OCI-LY7 (cell line): ENCODE measurements at regions not wholly inside any gene's neighbourhood (a gene's known extent, or its start where the extent isn't known, plus 50 kb on each side); places are given as distances from the start of the nearest gene placed in this dataset.

Experiments
- EZH2phosphoT487 ChIP-seq: fragments of 200-600 bp; sonication (generic); IDR thresholded peaks from 2 replicates; pipeline ENCODE4 v1.6.1; 2018; ENCODE audit warnings: low read depth, borderline replicate concordance, mild to moderate bottlenecking, mixed run types, antibody characterized with exemption, low read length, moderate library complexity, mixed read lengths
- TF ChIP-seq, protein P1 (sequence below): fragments of 200-600 bp; sonication (generic); conservative IDR thresholded peaks from 2 replicates; pipeline ENCODE4 v1.5.1; 2014; ENCODE audit warnings: mild to moderate bottlenecking, antibody characterized with exemption, low read length, moderate library complexity, mixed read lengths

DNA sequence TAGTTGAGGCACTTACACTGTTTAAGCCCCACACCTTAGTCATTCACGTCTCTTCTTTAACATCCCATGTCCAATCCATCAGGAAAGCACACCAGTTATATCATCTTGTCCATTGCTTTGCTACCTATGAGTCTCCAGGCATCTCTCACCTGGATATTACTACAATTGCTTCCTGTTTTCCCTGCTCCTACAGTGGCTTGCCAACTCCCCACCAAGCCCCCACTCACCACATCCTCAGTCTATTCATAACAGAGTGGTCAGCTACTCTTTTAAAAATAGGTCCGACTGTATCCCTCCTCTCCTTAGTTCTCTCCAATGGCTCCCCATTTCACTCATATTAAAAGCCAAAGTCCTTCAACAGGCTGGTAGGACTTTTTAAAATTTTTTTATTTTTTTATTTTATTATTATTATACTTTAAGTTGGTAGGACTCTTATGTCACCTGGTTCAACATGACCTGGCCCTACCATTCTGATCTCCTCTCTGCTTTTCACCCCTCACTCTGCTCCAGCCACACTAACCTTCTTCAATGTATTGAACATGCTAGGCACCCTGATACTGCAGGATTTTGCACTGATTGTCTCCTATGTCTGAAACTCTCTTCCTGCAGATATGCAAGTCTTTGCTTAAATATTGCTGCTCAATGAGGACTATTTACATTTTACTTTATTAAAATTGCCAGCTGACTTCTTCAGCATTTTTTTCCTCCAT lies 253.2 kb downstream of the CYRIA start:
- TF ChIP-seq, protein P1, sequence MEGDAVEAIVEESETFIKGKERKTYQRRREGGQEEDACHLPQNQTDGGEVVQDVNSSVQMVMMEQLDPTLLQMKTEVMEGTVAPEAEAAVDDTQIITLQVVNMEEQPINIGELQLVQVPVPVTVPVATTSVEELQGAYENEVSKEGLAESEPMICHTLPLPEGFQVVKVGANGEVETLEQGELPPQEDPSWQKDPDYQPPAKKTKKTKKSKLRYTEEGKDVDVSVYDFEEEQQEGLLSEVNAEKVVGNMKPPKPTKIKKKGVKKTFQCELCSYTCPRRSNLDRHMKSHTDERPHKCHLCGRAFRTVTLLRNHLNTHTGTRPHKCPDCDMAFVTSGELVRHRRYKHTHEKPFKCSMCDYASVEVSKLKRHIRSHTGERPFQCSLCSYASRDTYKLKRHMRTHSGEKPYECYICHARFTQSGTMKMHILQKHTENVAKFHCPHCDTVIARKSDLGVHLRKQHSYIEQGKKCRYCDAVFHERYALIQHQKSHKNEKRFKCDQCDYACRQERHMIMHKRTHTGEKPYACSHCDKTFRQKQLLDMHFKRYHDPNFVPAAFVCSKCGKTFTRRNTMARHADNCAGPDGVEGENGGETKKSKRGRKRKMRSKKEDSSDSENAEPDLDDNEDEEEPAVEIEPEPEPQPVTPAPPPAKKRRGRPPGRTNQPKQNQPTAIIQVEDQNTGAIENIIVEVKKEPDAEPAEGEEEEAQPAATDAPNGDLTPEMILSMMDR: no peak
- TF ChIP-seq EZH2phosphoT487: no peak
